H1 (cell line): ENCODE measurements at regions not wholly inside any gene's neighbourhood (a gene's known extent, or its start where the extent isn't known, plus 50 kb on each side); places are given as distances from the start of the nearest gene placed in this dataset.

Experiments
- BACH1 ChIP-seq: IDR thresholded peaks from 2 replicates; pipeline ENCODE4 v1.6.1; 2012; ENCODE audit warnings: low read length, improper control_type of control experiment
- CEBPB ChIP-seq: IDR thresholded peaks from 2 replicates; pipeline ENCODE4 v1.6.1; 2012; ENCODE audit warnings: low read depth, low read length
- CHD7 ChIP-seq: fragments of 300-600 bp; sonication (generic); IDR thresholded peaks from 2 replicates; pipeline ENCODE4 v1.7.1; 2012; ENCODE audit warnings: low read length, moderate library complexity, mild to moderate bottlenecking, inconsistent platforms; ENCODE audit not compliant: insufficient replicate concordance
- E2F6 ChIP-seq: IDR thresholded peaks from 2 replicates; pipeline ENCODE4 v1.6.1; 2012; ENCODE audit warnings: inconsistent platforms
- HDAC2 ChIP-seq, 2 experiments: fragments of 300-600 bp in 1 of 2; sonication (generic) in 1 of 2; IDR thresholded peaks; 2 replicates each; pipeline ENCODE4 v1.6.1; 2011 to 2012; ENCODE audit warnings: low read depth in 2 of 2, low read length in 2 of 2, mild to moderate bottlenecking in 2 of 2, moderate library complexity in 2 of 2, borderline replicate concordance in 1 of 2, inconsistent platforms in 1 of 2
- NRF1 ChIP-seq: IDR thresholded peaks from 2 replicates; pipeline ENCODE4 v1.6.1; 2011; ENCODE audit warnings: mild to moderate bottlenecking, low read depth, low read length, improper control_type of control experiment
- RAD21 ChIP-seq, 2 experiments: IDR thresholded peaks in 1 of 2; conservative IDR thresholded peaks in 1 of 2; 2 replicates each; pipeline ENCODE4 v1.6.1; 2011; ENCODE audit warnings: low read depth in 2 of 2, low read length in 2 of 2, improper control_type of control experiment in 1 of 2, inconsistent platforms in 1 of 2, mild to moderate bottlenecking in 1 of 2, moderate library complexity in 1 of 2
- USF2 ChIP-seq: IDR thresholded peaks from 2 replicates; pipeline ENCODE4 v1.6.1; 2011; ENCODE audit warnings: low read length, improper control_type of control experiment

GRCh38 chr6:87965806-87966205 lies 81.8 kb upstream of the SPACA1 start (continued):
- TF ChIP-seq CHD7 (no peak), RAD21 (IDR thresholded peaks at IDR 0.05 in 1 of 2, conservative IDR thresholded peaks at IDR 0.05 in 1 of 2; ENCODE audit: low read depth in 2 of 2, low read length in 2 of 2) (no peak), E2F6 (no peak), NRF1 (no peak), USF2 (no peak), HDAC2 (IDR thresholded peaks at IDR 0.05; ENCODE audit: borderline replicate concordance in 1 of 2, low read depth in 2 of 2, low read length in 2 of 2) (no peak), BACH1 (no peak), CEBPB (no peak)
